GM18511 (cell line): ENCODE measurements at regions not wholly inside any gene's neighbourhood (a gene's known extent, or its start where the extent isn't known, plus 50 kb on each side); places are given as distances from the start of the nearest gene placed in this dataset.

Experiments used
- ATAC-seq: cut with Tn5 transposase; IDR thresholded peaks from one replicate; pipeline ENCODE4 v1.9.1; 2021; ENCODE audit warnings: mild to moderate bottlenecking, moderate library complexity; ENCODE audit not compliant: unreplicated experiment

GRCh38 chr16:64544859-64545258 lies 577.0 kb downstream of the CDH11 start:
- no peak for ATAC-seq

- no peak for ATAC-seq
Observed at GRCh38 chr16:64543441-64543840, 578.4 kb downstream of the CDH11 start.

GRCh38 chr16:64543031-64543430 lies 578.8 kb downstream of the CDH11 start:
- ATAC-seq = no peak

GRCh38 chr16:64542152-64542551 lies 579.7 kb downstream of the CDH11 start:
- ATAC-seq = no peak

- no peak for ATAC-seq
Observed at GRCh38 chr16:64541621-64542020, 580.2 kb downstream of the CDH11 start.

- no peak for ATAC-seq
Observed at GRCh38 chr16:64540434-64540833, 581.4 kb downstream of the CDH11 start.

- no peak for ATAC-seq
Observed at GRCh38 chr16:64539811-64540371, 582.0 kb downstream of the CDH11 start.

GRCh38 chr16:64534180-64534780 lies 587.6 kb downstream of the CDH11 start:
- ATAC-seq = no peak

GRCh38 chr16:64532691-64533090 lies 589.2 kb downstream of the CDH11 start:
- no peak for ATAC-seq

GRCh38 chr16:64532117-64532516 lies 589.7 kb downstream of the CDH11 start:
- ATAC-seq = no peak

GRCh38 chr16:64531401-64531800 lies 590.5 kb downstream of the CDH11 start:
- no peak for ATAC-seq

GRCh38 chr16:64522548-64522947 lies 599.3 kb downstream of the CDH11 start:
- no peak for ATAC-seq

- ATAC-seq = no peak
Observed at GRCh38 chr16:64513871-64514270, 608.0 kb downstream of the CDH11 start.

GRCh38 chr16:64507240-64508024 lies 614.4 kb downstream of the CDH11 start:
- ATAC-seq = no peak

GRCh38 chr16:64499211-64499610 lies 622.7 kb downstream of the CDH11 start:
- no peak for ATAC-seq

- no peak for ATAC-seq
Observed at GRCh38 chr16:64498363-64498762, 623.5 kb downstream of the CDH11 start.

- ATAC-seq = no peak
Observed at GRCh38 chr16:64493709-64494108, 628.2 kb downstream of the CDH11 start.

- ATAC-seq = no peak
Observed at GRCh38 chr16:64489449-64489848, 632.4 kb downstream of the CDH11 start.

GRCh38 chr16:64486561-64486960 lies 635.3 kb downstream of the CDH11 start:
- no peak for ATAC-seq

GRCh38 chr16:64481497-64481896 lies 640.4 kb downstream of the CDH11 start:
- ATAC-seq = no peak

GRCh38 chr16:64478252-64478906 lies 643.5 kb downstream of the CDH11 start:
- ATAC-seq = no peak
